H1 (cell line): ENCODE measurements at regions not wholly inside any gene's neighbourhood (a gene's known extent, or its start where the extent isn't known, plus 50 kb on each side); places are given as distances from the start of the nearest gene placed in this dataset.

Experiments
- CTCF ChIA-PET: fragments of 300-600 bp; sonication (Branson Sonifier 250); formaldehyde crosslinking; loops from one replicate; lab custom pipeline; 2021; ENCODE audit not compliant: partially characterized antibody; lab: Charles Lee
- POLR2A ChIA-PET: fragments of 300-600 bp; sonication (Branson Sonifier 250); formaldehyde crosslinking; loops from one replicate; lab custom pipeline; 2021; ENCODE audit warnings: inconsistent platforms; ENCODE audit not compliant: partially characterized antibody; lab: Charles Lee
- DNase-seq, 2 experiments: peaks; one replicate each; pipeline versions ENCODE4 v3.0.0 to v3.0.0-alpha.2; 2010 to 2022; ENCODE audit warnings: low spot score in 2 of 2, low read depth in 1 of 2, mixed read lengths in 1 of 2
- FAIRE-seq: peaks from 2 replicates; lab custom pipeline; 2011; peaks lifted over from hg19 to GRCh38; lab: Jason Lieb, UNC
- H2AFZ ChIP-seq: 2 replicates; pipeline ENCODE4 v1.8.1; 2012; ENCODE audit warnings: low read length, inconsistent platforms
- H2AK5ac ChIP-seq: 2 replicates; pipeline ENCODE4 v1.6.1; 2013; ENCODE audit warnings: low read depth, low read length
- H2BK120ac ChIP-seq: replicated peaks from 2 replicates; pipeline ENCODE3; 2013; ENCODE audit warnings: low read depth, low read length, inconsistent platforms
- H2BK12ac ChIP-seq: 2 replicates; pipeline ENCODE4 v1.6.1; 2013; ENCODE audit warnings: low read depth, low read length
- H2BK15ac ChIP-seq: 2 replicates; pipeline ENCODE4 v1.6.1; 2013; ENCODE audit warnings: low read length
- H2BK20ac ChIP-seq: 2 replicates; pipeline ENCODE4 v1.6.1; 2013; ENCODE audit warnings: low read length
- H2BK5ac ChIP-seq: 2 replicates; pipeline ENCODE4 v1.6.1; 2013; ENCODE audit warnings: low read depth, low read length
- H3K14ac ChIP-seq: 2 replicates; pipeline ENCODE4 v1.6.1; 2013; ENCODE audit warnings: inconsistent platforms; ENCODE audit not compliant: insufficient read length
- H3K18ac ChIP-seq: 2 replicates; pipeline ENCODE4 v1.6.1; 2013; ENCODE audit warnings: low read length; ENCODE audit errors: extremely low read depth
- H3K23ac ChIP-seq: 2 replicates; pipeline ENCODE4 v1.6.1; 2013; ENCODE audit warnings: inconsistent platforms; ENCODE audit not compliant: insufficient read length
- H3K23me2 ChIP-seq: 2 replicates; pipeline ENCODE4 v1.6.1; 2013; ENCODE audit warnings: low read depth, low read length
- H3K27ac ChIP-seq: 2 replicates; pipeline ENCODE4 v1.6.1; 2011; ENCODE audit warnings: low read depth, low read length, inconsistent platforms
- H3K27me3 ChIP-seq, 4 experiments: replicated peaks in 1 of 4; 1 replicate in 1 of 4; 2 replicates in 3 of 4; pipeline versions ENCODE4 v1.6.1 to v1.8.1; 2011 to 2013; ENCODE audit warnings: low read length in 3 of 4, mild to moderate bottlenecking in 3 of 4, inconsistent platforms in 2 of 4, mixed read lengths in 2 of 4, moderate library complexity in 1 of 4; ENCODE audit not compliant: control insufficient read depth in 3 of 4, insufficient read depth in 3 of 4; ENCODE audit errors: extremely low read depth in 1 of 4
- H3K36me3 ChIP-seq, 4 experiments: 2 replicates each; pipeline versions ENCODE4 v1.6.1 to v1.8.1; 2011 to 2013; ENCODE audit warnings: mild to moderate bottlenecking in 4 of 4, low read length in 3 of 4, moderate library complexity in 2 of 4, control low read depth in 1 of 4, inconsistent platforms in 1 of 4; ENCODE audit not compliant: insufficient read depth in 4 of 4, control insufficient read depth in 2 of 4
- H3K4ac ChIP-seq: replicated peaks from 2 replicates; pipeline ENCODE3; 2013; ENCODE audit warnings: low read length, low read depth, mixed read lengths, inconsistent platforms; ENCODE audit not compliant: insufficient read length
- H3K4me1 ChIP-seq, 4 experiments: replicated peaks in 1 of 4; 1 replicate in 1 of 4; 2 replicates in 3 of 4; pipeline versions ENCODE4 v1.6.1 to v1.8.1; 2011 to 2013; ENCODE audit warnings: low read length in 3 of 4, inconsistent platforms in 2 of 4, mixed read lengths in 1 of 4; ENCODE audit not compliant: insufficient read depth in 4 of 4, control insufficient read depth in 3 of 4
- H3K4me2 ChIP-seq, 2 experiments: 2 replicates each; pipeline versions ENCODE4 v1.6.1 to v1.8.1; 2011 to 2013; ENCODE audit warnings: low read depth in 2 of 2, low read length in 2 of 2, control low read depth in 1 of 2, inconsistent platforms in 1 of 2, mild to moderate bottlenecking in 1 of 2; ENCODE audit not compliant: insufficient read depth in 1 of 2
- H3K4me3 ChIP-seq, 4 experiments: fragments of 200-600, 300-600 bp in 1 of 4; sonication (generic), shearing (Covaris generic), sonication (Bioruptor Twin) in 1 of 4; 2 replicates each; pipeline versions ENCODE4 v1.5.1 to v1.8.1; 2011 to 2016; ENCODE audit warnings: low read length in 4 of 4, low read depth in 3 of 4, control low read depth in 2 of 4, inconsistent platforms in 2 of 4, mild to moderate bottlenecking in 2 of 4, mixed read lengths in 1 of 4, moderate library complexity in 1 of 4; ENCODE audit not compliant: insufficient read depth in 2 of 4; ENCODE audit errors: extremely low read depth in 1 of 4
- H3K56ac ChIP-seq: replicated peaks from 2 replicates; pipeline ENCODE3; 2013; ENCODE audit warnings: low read depth, mild to moderate bottlenecking, mixed read lengths, low read length, inconsistent platforms; ENCODE audit not compliant: insufficient read length
- H3K79me1 ChIP-seq: 2 replicates; pipeline ENCODE4 v1.6.1; 2013; ENCODE audit warnings: low read depth, low read length, control low read depth
- H3K79me2 ChIP-seq, 2 experiments: 2 replicates each; pipeline versions ENCODE4 v1.6.1 to v1.8.1; 2012 to 2013; ENCODE audit warnings: low read length in 2 of 2, mild to moderate bottlenecking in 2 of 2, inconsistent platforms in 1 of 2; ENCODE audit not compliant: insufficient read depth in 2 of 2, control insufficient read depth in 1 of 2
- H3K9ac ChIP-seq, 4 experiments: replicated peaks in 1 of 4; 1 replicate in 1 of 4; 2 replicates in 3 of 4; pipeline versions ENCODE4 v1.6.1 to v1.8.1; 2011 to 2013; ENCODE audit warnings: low read depth in 3 of 4, low read length in 3 of 4, control low read depth in 2 of 4, mild to moderate bottlenecking in 2 of 4, moderate library complexity in 2 of 4, inconsistent platforms in 1 of 4; ENCODE audit errors: extremely low read depth in 1 of 4
- H3K9me3 ChIP-seq, 2 experiments: 2 replicates each; pipeline versions ENCODE4 v1.6.1 to v1.8.1; 2012 to 2013; ENCODE audit warnings: mild to moderate bottlenecking in 2 of 2, moderate library complexity in 2 of 2, control low read depth in 1 of 2, inconsistent platforms in 1 of 2, low read depth in 1 of 2, low read length in 1 of 2, mixed read lengths in 1 of 2; ENCODE audit not compliant: insufficient read depth in 2 of 2
- H4K20me1 ChIP-seq, 2 experiments: replicated peaks in 1 of 2; 2 replicates each; pipeline versions ENCODE3 to v1.8.1; 2011 to 2013; ENCODE audit warnings: inconsistent platforms in 2 of 2, low read length in 2 of 2, mild to moderate bottlenecking in 1 of 2; ENCODE audit not compliant: insufficient read depth in 2 of 2, control insufficient read depth in 1 of 2
- H4K5ac ChIP-seq: 2 replicates; pipeline ENCODE4 v1.6.1; 2013; ENCODE audit warnings: low read length, low read depth, mixed read lengths, inconsistent platforms; ENCODE audit not compliant: insufficient read length
- H4K8ac ChIP-seq: 2 replicates; pipeline ENCODE4 v1.8.0; 2013; ENCODE audit warnings: mild to moderate bottlenecking, moderate library complexity, low read length, inconsistent platforms; ENCODE audit not compliant: insufficient read depth; ENCODE audit errors: extremely low read depth
- H4K91ac ChIP-seq: replicated peaks from 2 replicates; pipeline ENCODE3; 2013; ENCODE audit warnings: low read length, mixed read lengths, inconsistent platforms; ENCODE audit not compliant: insufficient read length
- KDM5A ChIP-seq: fragments of 200-600 bp; IDR thresholded peaks from 2 replicates; pipeline ENCODE4 v1.7.1; 2012; ENCODE audit warnings: mild to moderate bottlenecking, low read length, inconsistent platforms, mixed read lengths
- USF2 ChIP-seq: IDR thresholded peaks from 2 replicates; pipeline ENCODE4 v1.6.1; 2011; ENCODE audit warnings: low read length, improper control_type of control experiment

- Histone ChIP-seq H4K20me1 (no peaks in the 10 kb centered on the region), H3K79me1 (no peaks in the 10 kb centered on the region), H3K14ac (no peak overlapping the region), H3K23me2 (no peaks in the 10 kb centered on the region), H3K18ac (no peak overlapping the region), H3K79me2 (no peaks in the 10 kb centered on the region), H3K4me2 (no peak overlapping the region), H4K91ac (no peak overlapping the region), H2BK120ac (no peak overlapping the region), H2AFZ (no peak overlapping the region), H3K36me3 (no peaks in the 10 kb centered on the region), H3K4ac (no peak overlapping the region), H3K56ac (no peak overlapping the region), H3K27me3 (peaks cover 0 to 2% (median 0%) of the 10 kb centered on the region in 4 experiments; a peak in 1 of 7 replicates), H4K8ac (no peak overlapping the region), H3K9me3 (no peaks in the 10 kb centered on the region), H3K9ac (no peak overlapping the region), H3K4me3 (no peak overlapping the region), H2BK12ac (no peak overlapping the region), H2BK15ac (no peak overlapping the region), H3K23ac (no peak overlapping the region), H2AK5ac (no peak overlapping the region), H3K27ac (no peak overlapping the region), H2BK20ac (no peak overlapping the region), H3K4me1 (no peaks in the 10 kb centered on the region), H2BK5ac (no peak overlapping the region), H4K5ac (no peak overlapping the region)
- POLR2A ChIA-PET, result no interaction called here
- CTCF ChIA-PET, result no interaction called here
- FAIRE-seq, result no peak
- TF ChIP-seq KDM5A (no peak), USF2 (no peak)
- DNase-seq, result no peak
Observed at GRCh38 chr3:43791246-43791645, 100.5 kb downstream of the ABHD5 start.
